OCI-LY7 (cell line): ENCODE measurements at regions not wholly inside any gene's neighbourhood (a gene's known extent, or its start where the extent isn't known, plus 50 kb on each side); places are given as distances from the start of the nearest gene placed in this dataset.

Experiments
- EZH2phosphoT487 ChIP-seq: fragments of 200-600 bp; sonication (generic); IDR thresholded peaks from 2 replicates; pipeline ENCODE4 v1.6.1; 2018; ENCODE audit warnings: low read depth, borderline replicate concordance, mild to moderate bottlenecking, mixed run types, antibody characterized with exemption, low read length, moderate library complexity, mixed read lengths
- TF ChIP-seq, protein P1 (sequence below): fragments of 200-600 bp; sonication (generic); conservative IDR thresholded peaks from 2 replicates; pipeline ENCODE4 v1.5.1; 2014; ENCODE audit warnings: mild to moderate bottlenecking, antibody characterized with exemption, low read length, moderate library complexity, mixed read lengths

DNA sequence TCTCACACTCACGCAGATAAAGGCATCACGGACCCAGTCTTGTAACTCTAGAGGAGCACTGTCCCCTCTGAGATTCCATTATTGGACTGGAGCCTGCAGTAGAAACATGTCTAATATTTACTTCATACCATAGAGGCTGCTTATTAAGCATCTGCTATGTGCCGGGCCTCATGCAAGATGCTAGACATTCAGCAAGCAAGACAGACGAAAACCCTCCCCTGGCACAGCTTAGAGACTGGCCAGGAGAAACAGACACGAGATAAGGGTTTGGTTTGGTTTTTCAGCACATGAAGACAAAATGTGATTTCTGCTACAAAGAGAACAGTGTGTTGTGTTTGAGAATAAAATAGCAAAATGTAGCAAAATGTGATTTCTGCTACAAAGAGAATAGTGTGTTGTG, 719.2 kb downstream of the MED13L start:
- TF ChIP-seq, protein P1, sequence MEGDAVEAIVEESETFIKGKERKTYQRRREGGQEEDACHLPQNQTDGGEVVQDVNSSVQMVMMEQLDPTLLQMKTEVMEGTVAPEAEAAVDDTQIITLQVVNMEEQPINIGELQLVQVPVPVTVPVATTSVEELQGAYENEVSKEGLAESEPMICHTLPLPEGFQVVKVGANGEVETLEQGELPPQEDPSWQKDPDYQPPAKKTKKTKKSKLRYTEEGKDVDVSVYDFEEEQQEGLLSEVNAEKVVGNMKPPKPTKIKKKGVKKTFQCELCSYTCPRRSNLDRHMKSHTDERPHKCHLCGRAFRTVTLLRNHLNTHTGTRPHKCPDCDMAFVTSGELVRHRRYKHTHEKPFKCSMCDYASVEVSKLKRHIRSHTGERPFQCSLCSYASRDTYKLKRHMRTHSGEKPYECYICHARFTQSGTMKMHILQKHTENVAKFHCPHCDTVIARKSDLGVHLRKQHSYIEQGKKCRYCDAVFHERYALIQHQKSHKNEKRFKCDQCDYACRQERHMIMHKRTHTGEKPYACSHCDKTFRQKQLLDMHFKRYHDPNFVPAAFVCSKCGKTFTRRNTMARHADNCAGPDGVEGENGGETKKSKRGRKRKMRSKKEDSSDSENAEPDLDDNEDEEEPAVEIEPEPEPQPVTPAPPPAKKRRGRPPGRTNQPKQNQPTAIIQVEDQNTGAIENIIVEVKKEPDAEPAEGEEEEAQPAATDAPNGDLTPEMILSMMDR = no peak
- TF ChIP-seq EZH2phosphoT487 = no peak
